ENCODE measurements at regions not wholly inside any gene's neighbourhood (a gene's known extent, or its start where the extent isn't known, plus 50 kb on each side); places are given as distances from the start of the nearest gene placed in this dataset.
A peak's percentile ranks its signal among the peaks of the same experiment; 100 is the strongest.

- over 99% methylated on average over 2 of the region's 2 CpGs for WGBS
- H3K36me3 ChIP-seq (ENCODE audit: control insufficient read depth in 2 of 2, insufficient read depth in 2 of 2, low read length in 1 of 2), result peaks cover 3 to 9% of the 10 kb centered on the region in 2 donors
- no peak for DNase-seq (ENCODE audit: low read depth in 6 of 9, low spot score in 9 of 9)
- H3K27me3 ChIP-seq (ENCODE audit: control insufficient read depth in 2 of 2, insufficient read depth in 1 of 2, low read length in 1 of 2), result no peaks in the 10 kb centered on the region
- no peaks in the 10 kb centered on the region for H3K4me1 ChIP-seq (ENCODE audit: control insufficient read depth in 2 of 2, insufficient read depth in 2 of 2, low read length in 2 of 2)
- no peaks in the 10 kb centered on the region for H3K9me3 ChIP-seq (ENCODE audit: control insufficient read depth in 2 of 2, insufficient read depth in 1 of 2, low read length in 1 of 2)
- no peak overlapping the region for H3K4me3 ChIP-seq (ENCODE audit: low read length in 2 of 2)
- no peak overlapping the region for H3K27ac ChIP-seq (ENCODE audit: low read depth in 1 of 2, low read length in 1 of 2)
Measured at GRCh38 chr6:144742779-144743178, 457.6 kb downstream of the UTRN start.

GRCh38 chr6:144744720-144745119 lies 459.6 kb downstream of the UTRN start:
- no peaks in the 10 kb centered on the region for H3K9me3 ChIP-seq (ENCODE audit: control insufficient read depth in 2 of 2, insufficient read depth in 1 of 2, low read length in 1 of 2)
- WGBS, result 97% methylated on average over 3 of the region's 3 CpGs
- H3K27ac ChIP-seq (ENCODE audit: low read depth in 1 of 2, low read length in 1 of 2), result no peak overlapping the region
- no peak for DNase-seq (ENCODE audit: low read depth in 6 of 9, low spot score in 9 of 9)
- no peaks in the 10 kb centered on the region for H3K4me1 ChIP-seq (ENCODE audit: control insufficient read depth in 2 of 2, insufficient read depth in 2 of 2, low read length in 2 of 2)
- H3K36me3 ChIP-seq (ENCODE audit: control insufficient read depth in 2 of 2, insufficient read depth in 2 of 2, low read length in 1 of 2), result peaks cover 6 to 10% of the 10 kb centered on the region in 2 donors
- H3K27me3 ChIP-seq (ENCODE audit: control insufficient read depth in 2 of 2, insufficient read depth in 1 of 2, low read length in 1 of 2), result no peaks in the 10 kb centered on the region
- H3K4me3 ChIP-seq (ENCODE audit: low read length in 2 of 2), result no peak overlapping the region

GRCh38 chr6:144745439-144745838 lies 460.3 kb downstream of the UTRN start:
- Histone ChIP-seq H3K27ac (ENCODE audit: low read depth in 1 of 2, low read length in 1 of 2) (no peak overlapping the region), H3K4me1 (ENCODE audit: control insufficient read depth in 2 of 2, insufficient read depth in 2 of 2, low read length in 2 of 2) (no peaks in the 10 kb centered on the region), H3K4me3 (ENCODE audit: low read length in 2 of 2) (no peak overlapping the region), H3K27me3 (ENCODE audit: control insufficient read depth in 2 of 2, insufficient read depth in 1 of 2, low read length in 1 of 2) (no peaks in the 10 kb centered on the region), H3K9me3 (ENCODE audit: control insufficient read depth in 2 of 2, insufficient read depth in 1 of 2, low read length in 1 of 2) (no peaks in the 10 kb centered on the region), H3K36me3 (ENCODE audit: control insufficient read depth in 2 of 2, insufficient read depth in 2 of 2, low read length in 1 of 2) (peaks cover 6 to 7% of the 10 kb centered on the region in 2 donors)
- no peak for DNase-seq (ENCODE audit: low read depth in 6 of 9, low spot score in 9 of 9)
- WGBS, result 92% methylated on average over 3 of the region's 3 CpGs

DNA sequence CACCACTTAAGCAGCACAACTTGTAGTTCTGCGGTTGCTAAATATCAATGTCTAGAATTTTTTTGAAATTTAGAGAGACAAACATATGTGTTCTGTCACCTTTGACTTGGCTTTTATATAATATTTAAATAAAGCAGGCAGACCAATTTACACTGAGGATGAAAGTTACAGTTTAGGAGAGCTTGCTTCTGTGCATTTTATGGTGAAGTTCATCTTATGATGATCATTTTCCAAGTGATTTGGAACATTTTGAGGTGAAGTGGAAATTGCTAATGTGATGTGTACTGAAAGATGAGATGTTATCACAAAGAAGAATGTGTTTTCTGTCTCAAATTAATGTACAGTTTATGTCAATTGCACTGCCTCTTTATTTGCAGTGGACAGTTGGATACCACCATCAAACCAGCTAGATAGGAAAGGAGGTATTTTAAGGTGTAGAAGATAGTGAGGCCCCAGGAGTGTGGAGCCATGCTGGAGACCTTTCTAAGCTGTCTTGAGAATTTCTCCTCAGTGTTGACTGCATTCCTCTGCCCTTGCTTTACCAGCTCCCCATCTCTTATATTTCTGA lies 461.9 kb downstream of the UTRN start:
- no peak overlapping the region for H3K4me3 ChIP-seq (ENCODE audit: low read length in 2 of 2)
- no peak overlapping the region for H3K27ac ChIP-seq (ENCODE audit: low read depth in 1 of 2, low read length in 1 of 2)
- no peak for DNase-seq (ENCODE audit: low read depth in 6 of 9, low spot score in 9 of 9)
- no peaks in the 10 kb centered on the region for H3K27me3 ChIP-seq (ENCODE audit: control insufficient read depth in 2 of 2, insufficient read depth in 1 of 2, low read length in 1 of 2)
- WGBS, result 100% methylated on average over 1 of the region's 1 CpG
- peaks cover 6 to 12% of the 10 kb centered on the region in 2 donors for H3K36me3 ChIP-seq (ENCODE audit: control insufficient read depth in 2 of 2, insufficient read depth in 2 of 2, low read length in 1 of 2)
- H3K4me1 ChIP-seq (ENCODE audit: control insufficient read depth in 2 of 2, insufficient read depth in 2 of 2, low read length in 2 of 2), result no peaks in the 10 kb centered on the region
- no peaks in the 10 kb centered on the region for H3K9me3 ChIP-seq (ENCODE audit: control insufficient read depth in 2 of 2, insufficient read depth in 1 of 2, low read length in 1 of 2)

- WGBS, result 55% methylated on average over 3 of the region's 3 CpGs
- H3K4me1 ChIP-seq (ENCODE audit: control insufficient read depth in 2 of 2, insufficient read depth in 2 of 2, low read length in 2 of 2), result no peaks in the 10 kb centered on the region
- peaks cover 6 to 12% of the 10 kb centered on the region in 2 donors for H3K36me3 ChIP-seq (ENCODE audit: control insufficient read depth in 2 of 2, insufficient read depth in 2 of 2, low read length in 1 of 2)
- H3K9me3 ChIP-seq (ENCODE audit: control insufficient read depth in 2 of 2, insufficient read depth in 1 of 2, low read length in 1 of 2), result no peaks in the 10 kb centered on the region
- no peaks in the 10 kb centered on the region for H3K27me3 ChIP-seq (ENCODE audit: control insufficient read depth in 2 of 2, insufficient read depth in 1 of 2, low read length in 1 of 2)
- DNase-seq (ENCODE audit: low read depth in 6 of 9, low spot score in 9 of 9), result peak in 1 of 9 donors; percentile 22
- H3K27ac ChIP-seq (ENCODE audit: low read depth in 1 of 2, low read length in 1 of 2), result peak overlapping the region in 1 of 2 donors; percentile 2
- no peak overlapping the region for H3K4me3 ChIP-seq (ENCODE audit: low read length in 2 of 2)
Measured at GRCh38 chr6:144749263-144749662, 464.1 kb downstream of the UTRN start.

DNA sequence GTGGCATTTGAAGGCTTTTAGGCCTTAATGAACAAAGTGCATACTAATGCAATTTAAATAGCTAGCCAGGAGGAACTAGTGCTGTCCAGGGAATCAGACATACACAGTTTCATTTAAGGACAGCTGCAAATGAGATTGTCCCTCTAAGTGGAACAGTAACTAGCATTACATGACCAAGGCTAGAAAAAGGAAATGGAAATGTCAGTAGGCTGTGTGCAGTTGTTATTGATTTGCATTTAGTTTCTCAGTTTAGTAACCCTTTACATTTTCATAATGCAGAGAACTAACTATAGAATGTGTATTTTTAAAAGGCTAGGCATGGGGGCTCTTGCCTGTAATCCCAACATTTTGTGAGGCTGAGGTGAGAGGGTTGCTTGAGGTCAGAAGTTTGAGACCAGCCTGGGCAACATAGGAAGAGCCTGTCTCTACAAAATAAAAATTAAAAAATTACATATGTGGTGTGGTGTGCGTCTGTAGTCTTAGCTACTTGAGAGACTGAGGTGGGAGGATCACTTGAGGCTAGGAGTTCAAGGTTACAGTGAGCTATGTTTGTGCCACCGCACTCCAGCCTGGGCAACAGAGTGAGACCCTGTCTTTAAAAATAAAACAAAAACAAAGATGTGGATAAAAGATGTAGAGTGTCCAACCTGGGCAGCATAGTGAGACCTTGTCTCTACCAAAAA lies 468.0 kb downstream of the UTRN start:
- Histone ChIP-seq H3K4me1 (ENCODE audit: control insufficient read depth in 2 of 2, insufficient read depth in 2 of 2, low read length in 2 of 2) (no peaks in the 10 kb centered on the region), H3K27me3 (ENCODE audit: control insufficient read depth in 2 of 2, insufficient read depth in 1 of 2, low read length in 1 of 2) (no peaks in the 10 kb centered on the region), H3K36me3 (ENCODE audit: control insufficient read depth in 2 of 2, insufficient read depth in 2 of 2, low read length in 1 of 2) (peaks cover 3 to 12% of the 10 kb centered on the region in 2 donors), H3K4me3 (ENCODE audit: low read length in 2 of 2) (no peak overlapping the region), H3K9me3 (ENCODE audit: control insufficient read depth in 2 of 2, insufficient read depth in 1 of 2, low read length in 1 of 2) (no peaks in the 10 kb centered on the region), H3K27ac (ENCODE audit: low read depth in 1 of 2, low read length in 1 of 2) (no peak overlapping the region)
- no peak for DNase-seq (ENCODE audit: low read depth in 6 of 9, low spot score in 9 of 9)
- 97% methylated on average over 2 of the region's 2 CpGs for WGBS

GRCh38 chr6:144756469-144756868 lies 471.3 kb downstream of the UTRN start:
- H3K9me3 ChIP-seq (ENCODE audit: control insufficient read depth in 2 of 2, insufficient read depth in 1 of 2, low read length in 1 of 2), result no peaks in the 10 kb centered on the region
- H3K4me1 ChIP-seq (ENCODE audit: control insufficient read depth in 2 of 2, insufficient read depth in 2 of 2, low read length in 2 of 2), result no peaks in the 10 kb centered on the region
- no peak overlapping the region for H3K27ac ChIP-seq (ENCODE audit: low read depth in 1 of 2, low read length in 1 of 2)
- no peak overlapping the region for H3K4me3 ChIP-seq (ENCODE audit: low read length in 2 of 2)
- H3K36me3 ChIP-seq (ENCODE audit: control insufficient read depth in 2 of 2, insufficient read depth in 2 of 2, low read length in 1 of 2), result peaks cover 0 to 4% of the 10 kb centered on the region in 2 donors
- 88% methylated on average over 2 of the region's 2 CpGs for WGBS
- DNase-seq (ENCODE audit: low read depth in 6 of 9, low spot score in 9 of 9), result no peak
- no peaks in the 10 kb centered on the region for H3K27me3 ChIP-seq (ENCODE audit: control insufficient read depth in 2 of 2, insufficient read depth in 1 of 2, low read length in 1 of 2)

GRCh38 chr6:144757299-144757698 lies 472.2 kb downstream of the UTRN start:
- Histone ChIP-seq H3K4me3 (ENCODE audit: low read length in 2 of 2) (no peak overlapping the region), H3K27ac (ENCODE audit: low read depth in 1 of 2, low read length in 1 of 2) (no peak overlapping the region), H3K27me3 (ENCODE audit: control insufficient read depth in 2 of 2, insufficient read depth in 1 of 2, low read length in 1 of 2) (no peaks in the 10 kb centered on the region), H3K4me1 (ENCODE audit: control insufficient read depth in 2 of 2, insufficient read depth in 2 of 2, low read length in 2 of 2) (no peaks in the 10 kb centered on the region), H3K9me3 (ENCODE audit: control insufficient read depth in 2 of 2, insufficient read depth in 1 of 2, low read length in 1 of 2) (no peaks in the 10 kb centered on the region), H3K36me3 (ENCODE audit: control insufficient read depth in 2 of 2, insufficient read depth in 2 of 2, low read length in 1 of 2) (peaks cover 0 to 2% of the 10 kb centered on the region in 2 donors)
- 98% methylated on average over 3 of the region's 3 CpGs for WGBS
- no peak for DNase-seq (ENCODE audit: low read depth in 6 of 9, low spot score in 9 of 9)

GRCh38 chr6:144757730-144758129 lies 472.6 kb downstream of the UTRN start:
- no peak for DNase-seq (ENCODE audit: low read depth in 6 of 9, low spot score in 9 of 9)
- Histone ChIP-seq H3K36me3 (ENCODE audit: control insufficient read depth in 2 of 2, insufficient read depth in 2 of 2, low read length in 1 of 2) (peaks cover 0 to 5% of the 10 kb centered on the region in 2 donors), H3K27ac (ENCODE audit: low read depth in 1 of 2, low read length in 1 of 2) (no peak overlapping the region), H3K4me1 (ENCODE audit: control insufficient read depth in 2 of 2, insufficient read depth in 2 of 2, low read length in 2 of 2) (no peaks in the 10 kb centered on the region), H3K27me3 (ENCODE audit: control insufficient read depth in 2 of 2, insufficient read depth in 1 of 2, low read length in 1 of 2) (no peaks in the 10 kb centered on the region), H3K9me3 (ENCODE audit: control insufficient read depth in 2 of 2, insufficient read depth in 1 of 2, low read length in 1 of 2) (no peaks in the 10 kb centered on the region), H3K4me3 (ENCODE audit: low read length in 2 of 2) (no peak overlapping the region)
- 98% methylated on average over 3 of the region's 3 CpGs for WGBS
